Natural killer cell (primary cell): ENCODE measurements at regions not wholly inside any gene's neighbourhood (a gene's known extent, or its start where the extent isn't known, plus 50 kb on each side); places are given as distances from the start of the nearest gene placed in this dataset.
"Not testable (repeated sequence)": the region's sequence is repeated elsewhere in the genome, so short reads cannot be mapped to it uniquely, and the experiment has no call there.

Experiments
- ATAC-seq, 3 donors: fragments of 150-1000 bp in 2 of 3; fragments of 200-7000 bp in 1 of 3; cut with Tn5 transposase; 1 replicate in 1 of 3; 2 replicates in 2 of 3; pipeline ENCODE4 v1.10.0; 2021; ENCODE audit warnings: mild to moderate bottlenecking in 2 of 3, moderate library complexity in 2 of 3
- DNase-seq, 2 donors: peaks; one replicate each; pipeline versions ENCODE4 v3.0.0 to v3.0.0-alpha.2; 2013 to 2021; ENCODE audit warnings: mixed read lengths in 1 of 2
- H3K27ac ChIP-seq: one replicate; pipeline ENCODE4 v1.5.1; 2013; ENCODE audit warnings: mild to moderate bottlenecking, low read length
- H3K27me3 ChIP-seq: one replicate; pipeline ENCODE4 v1.6.1; 2013; ENCODE audit warnings: low read length; ENCODE audit not compliant: control insufficient read depth, insufficient read depth
- H3K36me3 ChIP-seq: one replicate; pipeline ENCODE4 v1.6.1; 2013; ENCODE audit warnings: low read length; ENCODE audit not compliant: control insufficient read depth, insufficient read depth
- H3K4me1 ChIP-seq: one replicate; pipeline ENCODE4 v1.6.1; 2013; ENCODE audit warnings: low read length; ENCODE audit not compliant: control insufficient read depth, insufficient read depth
- H3K4me3 ChIP-seq: one replicate; pipeline ENCODE4 v1.5.1; 2013; ENCODE audit warnings: low read length
- H3K9me3 ChIP-seq: one replicate; pipeline ENCODE4 v1.6.1; 2013; ENCODE audit warnings: low read length; ENCODE audit not compliant: control insufficient read depth, insufficient read depth
- H3K27ac Mint-ChIP-seq, 2 donors: one replicate each; pipeline ENCODE4 v1.8.0; 2022; ENCODE audit warnings: mild to moderate bottlenecking in 2 of 2, mixed read lengths in 2 of 2, moderate library complexity in 1 of 2
- H3K27me3 Mint-ChIP-seq, 2 donors: one replicate each; pipeline ENCODE4 v1.8.0; 2022; ENCODE audit warnings: low read depth in 2 of 2, mixed read lengths in 2 of 2
- H3K36me3 Mint-ChIP-seq: one replicate; pipeline ENCODE4 v1.8.0; 2022; ENCODE audit warnings: mixed read lengths
- H3K4me1 Mint-ChIP-seq, 2 donors: one replicate each; pipeline ENCODE4 v1.8.0; 2022; ENCODE audit warnings: mixed read lengths in 2 of 2
- H3K4me3 Mint-ChIP-seq: one replicate; pipeline ENCODE4 v1.8.0; 2022; ENCODE audit warnings: mild to moderate bottlenecking, moderate library complexity, mixed read lengths
- H3K9me3 Mint-ChIP-seq, 2 donors: one replicate each; pipeline ENCODE4 v1.8.0; 2022; ENCODE audit warnings: mixed read lengths in 2 of 2
- WGBS: methylation state at CpG from one replicate; pipeline ENCODE4 v1.1.7; 2013; ENCODE audit warnings: missing lambda C conversion rate; ENCODE audit not compliant: insufficient coverage; 5-methylcytosine and 5-hydroxymethylcytosine counted together
- intact Hi-C: fragments of 100-400 bp; cut with micrococcal nuclease; formaldehyde crosslinking; loops from one replicate; pipeline ENCODE4 v1.14.2; 2022
- TF ChIP-seq, protein P1 (sequence below): fragments of 200-600 bp; IDR thresholded peaks from one replicate; pipeline ENCODE4 v1.8.0; 2022; ENCODE audit warnings: antibody characterized with exemption

DNA sequence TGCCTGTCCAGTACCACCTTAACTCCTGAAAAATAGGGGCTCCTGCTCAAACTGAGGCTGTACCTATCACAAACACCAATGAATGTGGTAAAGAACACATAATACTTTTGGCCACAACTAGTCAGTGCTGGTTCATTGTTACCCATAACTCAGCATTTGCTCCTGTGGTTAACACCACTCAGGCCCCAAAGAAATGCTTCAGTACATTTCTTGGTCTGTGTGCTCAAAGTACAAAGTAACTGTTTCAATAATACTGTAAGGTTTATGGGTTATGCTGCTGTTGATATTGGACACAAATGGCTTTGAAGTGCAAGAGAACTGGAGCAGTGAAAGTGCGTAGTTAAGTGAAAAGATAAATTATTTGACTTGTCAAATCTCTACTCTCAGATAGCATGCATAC, 95.0 kb upstream of the TACR1 start:
- Mint-ChIP-seq H3K4me1 (no peaks in the 10 kb centered on the region), H3K27me3 (peaks cover 0 to 5% of the 10 kb centered on the region in 2 donors), H3K4me3 (no peak overlapping the region)

DNA sequence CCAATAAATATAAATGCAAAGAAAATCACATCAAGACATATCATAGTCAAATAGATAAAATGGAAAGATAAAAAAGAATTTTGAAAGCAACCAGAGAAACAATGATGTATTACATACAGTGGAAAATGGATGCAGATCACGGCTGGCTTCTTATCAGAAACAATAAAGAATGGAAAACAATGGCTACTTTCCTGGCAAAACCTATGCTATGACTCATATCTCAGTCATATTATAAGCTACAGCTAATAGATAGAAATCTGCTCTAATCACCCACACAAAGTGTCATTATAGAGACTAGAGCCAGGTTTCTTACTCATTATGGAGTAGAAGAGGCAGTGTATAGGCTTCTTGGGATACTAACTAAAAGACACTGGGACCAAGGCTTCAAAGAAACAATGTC, 93.5 kb upstream of the TACR1 start:
- Mint-ChIP-seq H3K36me3 (no peaks in the 10 kb centered on the region), H3K27me3 (peaks cover 0 to 5% of the 10 kb centered on the region in 2 donors), H3K9me3 (peaks cover 0 to 5% of the 10 kb centered on the region in 2 donors), H3K27ac (no peak overlapping the region), H3K4me1 (no peaks in the 10 kb centered on the region), H3K4me3 (no peak overlapping the region)
- TF ChIP-seq, protein P1, sequence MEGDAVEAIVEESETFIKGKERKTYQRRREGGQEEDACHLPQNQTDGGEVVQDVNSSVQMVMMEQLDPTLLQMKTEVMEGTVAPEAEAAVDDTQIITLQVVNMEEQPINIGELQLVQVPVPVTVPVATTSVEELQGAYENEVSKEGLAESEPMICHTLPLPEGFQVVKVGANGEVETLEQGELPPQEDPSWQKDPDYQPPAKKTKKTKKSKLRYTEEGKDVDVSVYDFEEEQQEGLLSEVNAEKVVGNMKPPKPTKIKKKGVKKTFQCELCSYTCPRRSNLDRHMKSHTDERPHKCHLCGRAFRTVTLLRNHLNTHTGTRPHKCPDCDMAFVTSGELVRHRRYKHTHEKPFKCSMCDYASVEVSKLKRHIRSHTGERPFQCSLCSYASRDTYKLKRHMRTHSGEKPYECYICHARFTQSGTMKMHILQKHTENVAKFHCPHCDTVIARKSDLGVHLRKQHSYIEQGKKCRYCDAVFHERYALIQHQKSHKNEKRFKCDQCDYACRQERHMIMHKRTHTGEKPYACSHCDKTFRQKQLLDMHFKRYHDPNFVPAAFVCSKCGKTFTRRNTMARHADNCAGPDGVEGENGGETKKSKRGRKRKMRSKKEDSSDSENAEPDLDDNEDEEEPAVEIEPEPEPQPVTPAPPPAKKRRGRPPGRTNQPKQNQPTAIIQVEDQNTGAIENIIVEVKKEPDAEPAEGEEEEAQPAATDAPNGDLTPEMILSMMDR: no peak
- Histone ChIP-seq H3K9me3 (no peaks in the 10 kb centered on the region), H3K4me1 (no peaks in the 10 kb centered on the region), H3K27ac (no peak overlapping the region), H3K4me3 (no peak overlapping the region), H3K27me3 (no peaks in the 10 kb centered on the region), H3K36me3 (no peaks in the 10 kb centered on the region)
- intact Hi-C loops: no loop called here
- 89% methylated on average over 1 of the region's 1 CpG for WGBS
- DNase-seq (no peak), ATAC-seq (no peak)

More for the DNA sequence above, 95.0 kb upstream of the TACR1 start:
- Histone ChIP-seq H3K36me3 (no peaks in the 10 kb centered on the region), H3K4me1 (no peaks in the 10 kb centered on the region), H3K27ac (no peak overlapping the region), H3K4me3 (no peak overlapping the region), H3K9me3 (no peaks in the 10 kb centered on the region), H3K27me3 (no peaks in the 10 kb centered on the region)
- WGBS: no CpG with 5 or more reads among the region's 1 CpG
- no peaks in the 10 kb centered on the region for H3K36me3 Mint-ChIP-seq
- TF ChIP-seq, protein P1: no peak
- intact Hi-C loops: no loop called here
- peaks cover 0 to 5% of the 10 kb centered on the region in 2 donors for H3K9me3 Mint-ChIP-seq
- no peak overlapping the region for H3K27ac Mint-ChIP-seq
- DNase-seq (no peak), ATAC-seq (no peak)

DNA sequence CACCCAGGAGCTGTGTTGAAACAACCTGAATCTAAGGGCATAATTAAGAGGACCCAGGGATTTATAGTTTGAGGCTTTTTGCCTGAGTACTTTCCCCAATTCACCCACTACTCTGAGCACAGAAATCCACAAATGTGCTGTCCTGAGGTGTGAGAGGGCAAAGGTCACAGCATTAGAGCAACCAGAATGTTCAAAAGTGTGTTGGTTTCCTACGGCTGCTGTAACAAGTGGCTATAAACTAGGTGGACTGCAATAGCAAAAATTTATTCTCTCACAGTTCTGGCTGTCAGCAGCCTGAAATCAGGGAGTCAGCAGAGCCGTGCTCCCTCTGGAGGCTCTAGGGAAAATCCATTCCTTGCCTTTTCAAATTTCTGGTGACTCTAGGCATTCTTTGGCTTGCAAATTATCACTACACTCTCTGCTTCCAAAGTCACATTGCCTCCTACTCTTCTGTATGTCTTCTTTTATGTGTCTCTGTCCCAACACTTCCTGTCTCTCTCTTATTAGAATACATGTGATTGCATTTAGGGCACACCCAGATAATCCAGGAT, 91.4 kb upstream of the TACR1 start:
- no peak for ATAC-seq
- 81% methylated on average over 2 of the region's 2 CpGs for WGBS
- no peak for DNase-seq
- intact Hi-C loops: no loop called here
- H3K27ac Mint-ChIP-seq: no peak overlapping the region
- H3K4me1 Mint-ChIP-seq: no peaks in the 10 kb centered on the region
- no peak overlapping the region for H3K27ac ChIP-seq
- TF ChIP-seq, protein P1: no peak
- H3K36me3 Mint-ChIP-seq: no peaks in the 10 kb centered on the region
- H3K4me3 ChIP-seq: no peak overlapping the region
- H3K4me1 ChIP-seq: no peaks in the 10 kb centered on the region
- H3K27me3 Mint-ChIP-seq: peaks cover 0 to 2% of the 10 kb centered on the region in 2 donors
- H3K27me3 ChIP-seq: no peaks in the 10 kb centered on the region
- no peaks in the 10 kb centered on the region for H3K36me3 ChIP-seq
- H3K4me3 Mint-ChIP-seq: no peak overlapping the region
- peaks cover 0 to 5% of the 10 kb centered on the region in 2 donors for H3K9me3 Mint-ChIP-seq
- H3K9me3 ChIP-seq: no peaks in the 10 kb centered on the region

DNA sequence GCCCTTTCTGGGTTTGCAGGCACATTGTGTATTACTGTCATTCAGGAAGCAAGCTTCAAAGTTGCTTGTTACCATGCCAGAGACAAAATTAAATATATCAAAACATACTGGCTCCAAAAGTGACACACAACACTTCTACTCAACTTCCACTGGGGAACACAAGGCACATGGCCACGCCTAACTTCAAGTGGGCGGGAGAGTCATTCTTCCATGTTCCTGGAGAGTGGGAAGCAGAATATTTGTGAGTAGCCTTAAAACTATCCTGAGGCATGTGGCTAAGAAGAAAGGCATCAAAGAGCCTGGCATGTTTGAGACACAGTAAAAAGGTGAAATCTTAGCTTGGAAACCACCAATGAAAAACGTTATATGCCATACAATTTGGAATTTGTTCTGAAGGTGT, 90.5 kb upstream of the TACR1 start:
- ATAC-seq (no peak), DNase-seq (no peak)
- Mint-ChIP-seq H3K36me3 (no peaks in the 10 kb centered on the region), H3K4me1 (no peaks in the 10 kb centered on the region), H3K4me3 (no peak overlapping the region), H3K9me3 (peaks cover 0 to 5% of the 10 kb centered on the region in 2 donors), H3K27me3 (peaks cover 0 to 2% of the 10 kb centered on the region in 2 donors), H3K27ac (no peak overlapping the region)
- H3K27ac ChIP-seq: no peak overlapping the region
- 98% methylated on average over 3 of the region's 3 CpGs for WGBS
- intact Hi-C loops: no loop called here
- H3K9me3 ChIP-seq: no peaks in the 10 kb centered on the region
- no peaks in the 10 kb centered on the region for H3K27me3 ChIP-seq
- H3K4me1 ChIP-seq: no peaks in the 10 kb centered on the region
- H3K4me3 ChIP-seq: no peak overlapping the region
- TF ChIP-seq, protein P1: no peak
- no peaks in the 10 kb centered on the region for H3K36me3 ChIP-seq

DNA sequence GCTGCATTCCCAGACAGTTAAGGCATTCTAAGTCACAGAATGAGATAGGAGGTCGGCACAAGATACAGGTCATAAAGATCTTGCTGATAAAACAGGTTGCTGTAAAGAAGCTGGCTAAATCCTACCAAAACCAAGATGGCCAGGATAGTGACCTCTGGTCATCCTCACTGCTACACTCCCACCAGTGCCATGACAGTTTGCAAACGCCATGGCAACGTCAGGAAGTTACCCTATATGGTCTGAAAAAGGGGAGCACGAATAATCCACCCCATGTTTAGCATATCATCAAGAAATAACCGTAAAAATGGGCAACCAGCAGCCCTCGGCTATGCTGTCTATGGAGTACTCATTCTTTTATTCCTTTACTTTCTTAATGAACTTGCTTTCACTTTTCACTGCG, 89.9 kb upstream of the TACR1 start:
- WGBS: 75% methylated on average over 7 of the region's 7 CpGs
- H3K27me3 ChIP-seq, H3K36me3 ChIP-seq, H3K4me1 ChIP-seq, H3K9me3 ChIP-seq, H3K4me3 ChIP-seq, H3K27ac ChIP-seq, H3K27ac Mint-ChIP-seq, ATAC-seq, H3K9me3 Mint-ChIP-seq, H3K27me3 Mint-ChIP-seq, H3K36me3 Mint-ChIP-seq, H3K4me1 Mint-ChIP-seq, intact Hi-C loops, DNase-seq, H3K4me3 Mint-ChIP-seq: not testable (repeated sequence)
